ENCODE measurements at regions not wholly inside any gene's neighbourhood (a gene's known extent, or its start where the extent isn't known, plus 50 kb on each side); places are given as distances from the start of the nearest gene placed in this dataset.

GRCh38 chr1:79842811-79843210 lies 836.3 kb upstream of the ADGRL4 start:
- TF ChIP-seq TCF12 (IDR thresholded peaks at IDR 0.05; ENCODE audit: low read depth) (no peak), TEAD4 (IDR thresholded peaks at IDR 0.05) (no peak), CREB1 (IDR thresholded peaks at IDR 0.05; ENCODE audit: low read depth) (no peak)
